KMS-11 (cell line): ENCODE measurements at regions not wholly inside any gene's neighbourhood (a gene's known extent, or its start where the extent isn't known, plus 50 kb on each side); places are given as distances from the start of the nearest gene placed in this dataset.

Experiments
- H2AFZ ChIP-seq: fragments of 200-600 bp; sonication (generic); 2 replicates; pipeline ENCODE4 v1.6.1; 2016; ENCODE audit warnings: antibody characterized with exemption, mixed run types, low read depth
- H3K27ac ChIP-seq: fragments of 200-600 bp; sonication (generic); 2 replicates; pipeline ENCODE4 v1.6.1; 2016; ENCODE audit warnings: mild to moderate bottlenecking, mixed run types
- H3K27me3 ChIP-seq: fragments of 200-600 bp; sonication (generic); 2 replicates; pipeline ENCODE4 v1.6.1; 2017; ENCODE audit warnings: mild to moderate bottlenecking, low read depth, mixed run types, moderate library complexity; ENCODE audit not compliant: insufficient read depth
- H3K36me3 ChIP-seq: fragments of 200-600 bp; sonication (generic); 2 replicates; pipeline ENCODE4 v1.6.1; 2017; ENCODE audit warnings: mild to moderate bottlenecking, mixed run types; ENCODE audit not compliant: insufficient read depth
- H3K4me1 ChIP-seq: fragments of 200-600 bp; sonication (generic); 2 replicates; pipeline ENCODE4 v1.6.1; 2016; ENCODE audit warnings: mild to moderate bottlenecking, low read depth, mixed run types; ENCODE audit not compliant: poor library complexity, severe bottlenecking
- H3K4me2 ChIP-seq: fragments of 200-600 bp; sonication (generic); 2 replicates; pipeline ENCODE4 v1.7.0; 2016; ENCODE audit warnings: mild to moderate bottlenecking, mixed run types
- H3K4me3 ChIP-seq: fragments of 200-600 bp; sonication (generic); IDR thresholded peaks from 2 replicates; pipeline ENCODE4 v1.6.1; 2017; ENCODE audit warnings: low read depth, low read length, mixed read lengths; ENCODE audit not compliant: insufficient read depth
- H3K79me2 ChIP-seq: fragments of 200-600 bp; sonication (generic); 2 replicates; pipeline ENCODE4 v1.6.1; 2016; ENCODE audit warnings: low read depth, mixed run types; ENCODE audit not compliant: insufficient read depth
- H3K9ac ChIP-seq: fragments of 200-600 bp; sonication (generic); 2 replicates; pipeline ENCODE4 v1.6.1; 2016; ENCODE audit warnings: mild to moderate bottlenecking, mixed run types
- H4K20me1 ChIP-seq: fragments of 200-600 bp; sonication (generic); 2 replicates; pipeline ENCODE4 v1.6.1; 2016; ENCODE audit warnings: mild to moderate bottlenecking, mixed run types; ENCODE audit not compliant: insufficient read depth
- TF ChIP-seq, protein P1 (sequence below): fragments of 200-600 bp; sonication (generic); conservative IDR thresholded peaks from 2 replicates; pipeline ENCODE4 v1.6.1; 2017; ENCODE audit warnings: low read depth, mild to moderate bottlenecking, antibody characterized with exemption, low read length, moderate library complexity, mixed read lengths

DNA sequence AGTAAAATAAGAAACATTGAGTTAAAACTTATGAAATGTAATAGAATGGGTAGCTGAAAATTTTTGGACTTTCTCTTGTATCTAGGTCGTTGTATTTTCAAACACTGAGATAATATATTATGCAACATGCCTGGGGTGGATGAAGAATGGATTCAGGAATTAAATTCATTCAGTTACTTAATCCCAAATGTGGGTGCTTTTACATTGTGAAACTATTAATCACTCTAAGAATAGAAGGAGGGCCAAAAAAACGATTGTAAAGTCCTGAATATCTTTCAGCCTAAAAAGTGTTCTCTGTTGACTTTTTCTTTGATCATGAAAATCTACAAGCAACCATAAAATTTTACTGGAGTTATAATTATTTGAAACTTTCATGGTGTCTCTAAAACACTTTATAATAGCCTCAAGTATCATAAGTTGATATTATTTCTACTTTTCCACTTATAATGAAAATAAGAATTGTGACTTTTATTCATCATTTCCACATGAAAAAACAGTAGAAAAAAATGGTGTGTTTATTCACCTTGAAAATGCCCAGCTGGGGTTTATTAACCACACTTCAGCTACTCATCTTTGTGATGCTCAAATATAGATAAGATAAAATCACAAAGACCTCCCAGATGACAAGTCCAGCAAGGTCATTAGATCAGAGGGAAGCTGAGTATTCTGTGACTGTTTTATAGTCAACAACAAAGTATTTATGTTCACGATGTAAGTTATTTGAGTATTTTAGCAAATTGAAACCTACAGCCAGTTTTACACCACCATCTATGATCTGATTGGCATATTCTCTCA, 619.9 kb upstream of the SOX9 start:
- peaks cover 18% of the 10 kb centered on the region for H3K4me1 ChIP-seq
- TF ChIP-seq, protein P1, sequence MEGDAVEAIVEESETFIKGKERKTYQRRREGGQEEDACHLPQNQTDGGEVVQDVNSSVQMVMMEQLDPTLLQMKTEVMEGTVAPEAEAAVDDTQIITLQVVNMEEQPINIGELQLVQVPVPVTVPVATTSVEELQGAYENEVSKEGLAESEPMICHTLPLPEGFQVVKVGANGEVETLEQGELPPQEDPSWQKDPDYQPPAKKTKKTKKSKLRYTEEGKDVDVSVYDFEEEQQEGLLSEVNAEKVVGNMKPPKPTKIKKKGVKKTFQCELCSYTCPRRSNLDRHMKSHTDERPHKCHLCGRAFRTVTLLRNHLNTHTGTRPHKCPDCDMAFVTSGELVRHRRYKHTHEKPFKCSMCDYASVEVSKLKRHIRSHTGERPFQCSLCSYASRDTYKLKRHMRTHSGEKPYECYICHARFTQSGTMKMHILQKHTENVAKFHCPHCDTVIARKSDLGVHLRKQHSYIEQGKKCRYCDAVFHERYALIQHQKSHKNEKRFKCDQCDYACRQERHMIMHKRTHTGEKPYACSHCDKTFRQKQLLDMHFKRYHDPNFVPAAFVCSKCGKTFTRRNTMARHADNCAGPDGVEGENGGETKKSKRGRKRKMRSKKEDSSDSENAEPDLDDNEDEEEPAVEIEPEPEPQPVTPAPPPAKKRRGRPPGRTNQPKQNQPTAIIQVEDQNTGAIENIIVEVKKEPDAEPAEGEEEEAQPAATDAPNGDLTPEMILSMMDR, result no peak
- H3K4me2 ChIP-seq, result no peak overlapping the region
- no peaks in the 10 kb centered on the region for H3K27me3 ChIP-seq
- H3K4me3 ChIP-seq, result no peak overlapping the region
- no peak overlapping the region for H3K27ac ChIP-seq
- H3K36me3 ChIP-seq, result no peaks in the 10 kb centered on the region
- H4K20me1 ChIP-seq, result no peaks in the 10 kb centered on the region
- no peak overlapping the region for H2AFZ ChIP-seq
- no peaks in the 10 kb centered on the region for H3K79me2 ChIP-seq
- H3K9ac ChIP-seq, result no peak overlapping the region

DNA sequence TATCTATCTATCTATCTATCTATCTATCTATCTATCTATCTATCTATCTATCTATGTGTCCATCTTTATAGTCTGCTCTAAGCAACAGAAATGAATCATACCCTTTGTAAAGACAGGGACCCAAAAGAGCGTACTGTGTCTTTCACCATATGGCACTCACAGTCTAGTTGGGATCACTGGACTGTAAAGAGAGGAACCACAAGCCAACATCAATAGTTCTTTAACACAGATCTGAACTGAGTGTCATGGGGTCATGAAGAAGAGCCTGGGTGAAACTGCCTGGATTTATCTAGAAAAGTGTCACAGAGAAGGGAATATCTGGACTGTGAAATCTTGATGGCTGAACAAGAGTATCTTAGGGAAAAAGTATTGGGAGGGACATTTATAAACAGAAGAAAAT, 619.1 kb upstream of the SOX9 start:
- TF ChIP-seq, protein P1, result no peak
- Histone ChIP-seq H4K20me1 (no peaks in the 10 kb centered on the region), H3K4me2 (no peak overlapping the region), H3K79me2 (no peaks in the 10 kb centered on the region), H2AFZ (no peak overlapping the region), H3K27me3 (no peaks in the 10 kb centered on the region), H3K27ac (no peak overlapping the region), H3K4me1 (peaks cover 11% of the 10 kb centered on the region), H3K4me3 (no peak overlapping the region), H3K9ac (no peak overlapping the region), H3K36me3 (no peaks in the 10 kb centered on the region)

DNA sequence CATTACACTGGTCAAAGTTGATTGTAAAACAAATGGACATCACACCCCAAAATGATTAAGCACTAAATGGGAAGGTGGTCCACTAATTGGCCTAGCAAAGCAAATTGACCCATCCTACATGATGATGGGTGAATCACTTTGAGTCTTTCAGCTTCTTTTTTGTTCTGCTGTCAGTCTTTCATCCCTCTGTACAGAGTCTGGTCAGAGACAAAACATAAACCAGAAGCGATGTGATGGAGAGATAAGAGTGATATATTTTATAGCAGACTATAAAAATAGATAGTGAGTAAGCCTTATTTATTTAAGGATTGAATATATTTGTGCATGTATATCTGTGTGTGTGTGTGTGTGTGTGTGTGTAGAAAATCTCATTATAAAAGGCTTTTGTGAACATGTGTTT, 618.4 kb upstream of the SOX9 start:
- Histone ChIP-seq H3K9ac (no peak overlapping the region), H3K79me2 (no peaks in the 10 kb centered on the region), H4K20me1 (no peaks in the 10 kb centered on the region), H3K27me3 (no peaks in the 10 kb centered on the region), H3K4me1 (peaks cover 4% of the 10 kb centered on the region), H2AFZ (no peak overlapping the region), H3K27ac (no peak overlapping the region), H3K4me3 (no peak overlapping the region), H3K36me3 (no peaks in the 10 kb centered on the region), H3K4me2 (no peak overlapping the region)
- TF ChIP-seq, protein P1, result no peak

DNA sequence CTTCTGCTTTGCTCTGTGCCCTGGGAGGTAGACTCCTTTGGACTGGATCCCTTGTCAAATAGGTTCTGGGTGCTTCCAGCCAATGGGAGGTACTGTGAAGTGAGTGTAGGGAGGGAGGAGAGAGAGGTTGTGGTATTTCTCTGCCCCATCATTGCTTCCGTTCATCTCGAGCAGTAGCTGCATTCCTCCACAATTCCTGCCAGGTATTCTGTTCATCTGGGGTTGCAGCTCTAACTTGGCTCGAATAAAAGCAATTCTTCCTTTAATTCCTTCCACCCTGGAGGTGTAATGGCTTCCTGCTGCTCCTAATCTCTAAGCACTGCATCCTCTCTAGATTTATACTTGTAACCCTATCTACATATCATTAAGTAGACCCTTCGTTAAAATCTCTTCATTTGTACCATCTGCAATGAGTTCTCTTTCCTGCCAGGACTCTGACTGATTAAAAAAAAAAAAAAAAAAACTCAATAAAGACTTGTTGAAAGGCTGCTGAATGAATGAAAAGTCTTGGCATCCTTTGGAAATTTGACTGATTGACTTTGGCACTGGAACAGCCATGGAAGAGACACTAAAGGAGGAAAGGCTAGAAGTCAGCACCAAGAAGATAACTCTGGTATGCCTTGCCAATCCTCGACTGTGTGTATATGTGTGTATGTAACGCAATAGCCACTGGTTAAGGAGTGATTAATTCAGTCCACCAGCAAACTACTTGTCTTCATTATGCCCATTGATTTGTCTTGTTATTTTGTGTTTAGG, 616.9 kb upstream of the SOX9 start:
- no peaks in the 10 kb centered on the region for H3K4me1 ChIP-seq
- no peak overlapping the region for H3K4me3 ChIP-seq
- no peaks in the 10 kb centered on the region for H3K79me2 ChIP-seq
- H3K9ac ChIP-seq, result no peak overlapping the region
- H3K4me2 ChIP-seq, result no peak overlapping the region
- no peaks in the 10 kb centered on the region for H3K27me3 ChIP-seq
- H3K27ac ChIP-seq, result no peak overlapping the region
- H2AFZ ChIP-seq, result no peak overlapping the region
- no peaks in the 10 kb centered on the region for H4K20me1 ChIP-seq
- TF ChIP-seq, protein P1, result no peak
- no peaks in the 10 kb centered on the region for H3K36me3 ChIP-seq
